Naive thymus-derived CD4-positive, alpha-beta T cell (primary cell): ENCODE measurements at regions not wholly inside any gene's neighbourhood (a gene's known extent, or its start where the extent isn't known, plus 50 kb on each side); places are given as distances from the start of the nearest gene placed in this dataset.

ENCODE experiments used
- ATAC-seq: fragments of 150-1000 bp; cut with Tn5 transposase; 2 replicates; pipeline ENCODE4 v1.10.0; 2021; ENCODE audit warnings: mild to moderate bottlenecking, moderate library complexity
- CTCF ChIA-PET: fragments of 350-600 bp; sonication (Branson Sonifier 250); formaldehyde crosslinking; loops from one replicate; lab custom pipeline; 2021; ENCODE audit warnings: antibody characterized with exemption; lab: Charles Lee
- POLR2A ChIA-PET: fragments of 350-600 bp; sonication (Branson Sonifier 250); formaldehyde crosslinking; loops from one replicate; lab custom pipeline; 2021; ENCODE audit warnings: antibody characterized with exemption, inconsistent platforms; lab: Charles Lee
- DNase-seq, 9 donors: peaks; one replicate each; pipeline versions ENCODE4 v3.0.0 to v3.0.0-alpha.2; 2020 to 2022; ENCODE audit warnings: mixed read lengths in 1 of 9
- H3K27ac ChIP-seq: one replicate; pipeline ENCODE4 v1.7.0; 2013; ENCODE audit warnings: mild to moderate bottlenecking, low read depth, low read length, moderate library complexity
- H3K27me3 ChIP-seq, 2 donors: one replicate each; pipeline ENCODE4 v1.7.0; 2013; ENCODE audit warnings: low read length in 2 of 2, mild to moderate bottlenecking in 2 of 2, moderate library complexity in 2 of 2; ENCODE audit not compliant: control insufficient read depth in 2 of 2, insufficient read depth in 2 of 2
- H3K36me3 ChIP-seq, 3 experiments: 1 replicate in 2 of 3; 2 replicates in 1 of 3; pipeline ENCODE4 v1.7.0; 2013; ENCODE audit warnings: low read length in 3 of 3, mild to moderate bottlenecking in 3 of 3, moderate library complexity in 1 of 3; ENCODE audit not compliant: insufficient read depth in 3 of 3, control insufficient read depth in 2 of 3
- H3K4me1 ChIP-seq, 2 donors: one replicate each; pipeline ENCODE4 v1.7.0; 2013; ENCODE audit warnings: low read length in 2 of 2, mild to moderate bottlenecking in 2 of 2, moderate library complexity in 1 of 2; ENCODE audit not compliant: control insufficient read depth in 2 of 2, insufficient read depth in 2 of 2
- H3K4me3 ChIP-seq: 2 replicates; pipeline ENCODE4 v1.7.0; 2013; ENCODE audit warnings: mild to moderate bottlenecking, low read length
- H3K9me3 ChIP-seq, 3 experiments: 1 replicate in 2 of 3; 2 replicates in 1 of 3; pipeline ENCODE4 v1.7.0; 2013; ENCODE audit warnings: low read length in 3 of 3; ENCODE audit not compliant: control insufficient read depth in 2 of 3
- H3K27ac Mint-ChIP-seq, 9 donors: one replicate each; pipeline ENCODE4 v1.8.0; 2020 to 2022; ENCODE audit warnings: mixed read lengths in 9 of 9, mild to moderate bottlenecking in 8 of 9, moderate library complexity in 5 of 9, inconsistent platforms in 2 of 9
- H3K27me3 Mint-ChIP-seq, 5 donors: one replicate each; pipeline ENCODE4 v1.8.0; 2021 to 2022; ENCODE audit warnings: mixed read lengths in 5 of 5, mild to moderate bottlenecking in 1 of 5
- H3K36me3 Mint-ChIP-seq, 5 donors: one replicate each; pipeline ENCODE4 v1.8.0; 2020 to 2022; ENCODE audit warnings: mixed read lengths in 5 of 5, mild to moderate bottlenecking in 3 of 5, inconsistent platforms in 1 of 5
- H3K4me1 Mint-ChIP-seq, 7 donors: one replicate each; pipeline ENCODE4 v1.8.0; 2020 to 2022; ENCODE audit warnings: mixed read lengths in 7 of 7, mild to moderate bottlenecking in 3 of 7, inconsistent platforms in 1 of 7
- H3K4me3 Mint-ChIP-seq, 10 donors: one replicate each; pipeline ENCODE4 v1.8.0; 2020 to 2022; ENCODE audit warnings: mild to moderate bottlenecking in 10 of 10, mixed read lengths in 10 of 10, moderate library complexity in 6 of 10, inconsistent platforms in 2 of 10
- H3K9me3 Mint-ChIP-seq, 11 donors: one replicate each; pipeline ENCODE4 v1.8.0; 2020 to 2022; ENCODE audit warnings: mixed read lengths in 11 of 11, mild to moderate bottlenecking in 4 of 11, inconsistent platforms in 1 of 11, moderate library complexity in 1 of 11
- intact Hi-C, 2 donors: fragments of 100-400 bp; cut with micrococcal nuclease; formaldehyde crosslinking; loops; one replicate each; pipeline ENCODE4 v1.15.1; 2023

GRCh38 chr6:90720404-90720803 is 133.5 kb upstream of the MAP3K7 start:
- H3K9me3 ChIP-seq = no peaks in the 10 kb centered on the region
- Mint-ChIP-seq H3K27ac (no peak overlapping the region), H3K36me3 (no peaks in the 10 kb centered on the region), H3K4me3 (no peak overlapping the region), H3K9me3 (no peaks in the 10 kb centered on the region), H3K27me3 (peaks cover 7 to 44% (median 26%) of the 10 kb centered on the region in 5 donors), H3K4me1 (no peaks in the 10 kb centered on the region)
- H3K27ac ChIP-seq = no peak overlapping the region
- intact Hi-C loops = no loop called here
- H3K36me3 ChIP-seq = no peaks in the 10 kb centered on the region
- CTCF ChIA-PET = no interaction called here
- no peak overlapping the region for H3K4me3 ChIP-seq
- H3K4me1 ChIP-seq = no peaks in the 10 kb centered on the region
- no peaks in the 10 kb centered on the region for H3K27me3 ChIP-seq
- ATAC-seq = no peak
- DNase-seq = no peak
- POLR2A ChIA-PET = no interaction called here

- Mint-ChIP-seq H3K4me3 (no peak overlapping the region), H3K27ac (no peak overlapping the region), H3K4me1 (no peaks in the 10 kb centered on the region), H3K27me3 (peaks cover 12 to 41% (median 27%) of the 10 kb centered on the region in 5 donors), H3K9me3 (no peaks in the 10 kb centered on the region), H3K36me3 (no peaks in the 10 kb centered on the region)
- DNase-seq (no peak), ATAC-seq (no peak)
- no peak overlapping the region for H3K4me3 ChIP-seq
- H3K9me3 ChIP-seq = no peaks in the 10 kb centered on the region
- ChIA-PET POLR2A (no interaction called here), CTCF (no interaction called here)
- H3K36me3 ChIP-seq = no peaks in the 10 kb centered on the region
- intact Hi-C loops = no loop called here
- H3K27ac ChIP-seq = no peak overlapping the region
- no peaks in the 10 kb centered on the region for H3K27me3 ChIP-seq
- no peaks in the 10 kb centered on the region for H3K4me1 ChIP-seq
These were observed 132.7 kb upstream of the MAP3K7 start for GRCh38 chr6:90719321-90720195.

- H3K36me3 ChIP-seq = no peaks in the 10 kb centered on the region
- no peaks in the 10 kb centered on the region for H3K27me3 ChIP-seq
- ChIA-PET CTCF (no interaction called here), POLR2A (no interaction called here)
- H3K9me3 ChIP-seq = no peaks in the 10 kb centered on the region
- ATAC-seq = no peak
- no peak overlapping the region for H3K27ac ChIP-seq
- no peak overlapping the region for H3K4me3 ChIP-seq
- H3K4me1 ChIP-seq = no peaks in the 10 kb centered on the region
- no peaks in the 10 kb centered on the region for H3K4me1 Mint-ChIP-seq
- peaks cover 10 to 42% (median 24%) of the 10 kb centered on the region in 5 donors for H3K27me3 Mint-ChIP-seq
- intact Hi-C loops = no loop called here
- no peaks in the 10 kb centered on the region for H3K36me3 Mint-ChIP-seq
- no peak overlapping the region for H3K27ac Mint-ChIP-seq
- no peak overlapping the region for H3K4me3 Mint-ChIP-seq
- H3K9me3 Mint-ChIP-seq = no peaks in the 10 kb centered on the region
- DNase-seq = no peak
These were observed 129.5 kb upstream of the MAP3K7 start for GRCh38 chr6:90716376-90716775.

- Mint-ChIP-seq H3K9me3 (no peaks in the 10 kb centered on the region), H3K27me3 (peaks cover 10 to 44% (median 24%) of the 10 kb centered on the region in 5 donors), H3K27ac (no peak overlapping the region), H3K36me3 (no peaks in the 10 kb centered on the region), H3K4me1 (no peaks in the 10 kb centered on the region), H3K4me3 (no peak overlapping the region)
- H3K27me3 ChIP-seq = no peaks in the 10 kb centered on the region
- DNase-seq = no peak
- ChIA-PET POLR2A (no interaction called here), CTCF (no interaction called here)
- no peak overlapping the region for H3K4me3 ChIP-seq
- no peak overlapping the region for H3K27ac ChIP-seq
- intact Hi-C loops = no loop called here
- ATAC-seq = no peak
- H3K4me1 ChIP-seq = no peaks in the 10 kb centered on the region
- no peaks in the 10 kb centered on the region for H3K9me3 ChIP-seq
- no peaks in the 10 kb centered on the region for H3K36me3 ChIP-seq
These were observed 128.3 kb upstream of the MAP3K7 start for GRCh38 chr6:90715093-90715655.

GRCh38 chr6:90714319-90714718 is 127.4 kb upstream of the MAP3K7 start:
- no peaks in the 10 kb centered on the region for H3K36me3 Mint-ChIP-seq
- H3K4me3 Mint-ChIP-seq = no peak overlapping the region
- H3K4me3 ChIP-seq = no peak overlapping the region
- H3K27me3 Mint-ChIP-seq = peaks cover 10 to 45% (median 28%) of the 10 kb centered on the region in 5 donors
- H3K9me3 Mint-ChIP-seq = no peaks in the 10 kb centered on the region
- ATAC-seq (no peak), DNase-seq (no peak)
- no peaks in the 10 kb centered on the region for H3K36me3 ChIP-seq
- no peaks in the 10 kb centered on the region for H3K9me3 ChIP-seq
- ChIA-PET CTCF (no interaction called here), POLR2A (no interaction called here)
- no peaks in the 10 kb centered on the region for H3K4me1 Mint-ChIP-seq
- intact Hi-C loops = no loop called here
- H3K4me1 ChIP-seq = no peaks in the 10 kb centered on the region
- no peak overlapping the region for H3K27ac ChIP-seq
- H3K27ac Mint-ChIP-seq = no peak overlapping the region
- no peaks in the 10 kb centered on the region for H3K27me3 ChIP-seq

- Histone ChIP-seq H3K36me3 (no peaks in the 10 kb centered on the region), H3K4me3 (no peak overlapping the region), H3K27ac (no peak overlapping the region), H3K27me3 (no peaks in the 10 kb centered on the region), H3K4me1 (no peaks in the 10 kb centered on the region), H3K9me3 (no peaks in the 10 kb centered on the region)
- Mint-ChIP-seq H3K4me1 (no peaks in the 10 kb centered on the region), H3K27me3 (peaks cover 13 to 50% (median 36%) of the 10 kb centered on the region in 5 donors), H3K27ac (no peak overlapping the region), H3K4me3 (no peak overlapping the region), H3K9me3 (no peaks in the 10 kb centered on the region), H3K36me3 (no peaks in the 10 kb centered on the region)
- POLR2A ChIA-PET = no interaction called here
- no peak for ATAC-seq
- CTCF ChIA-PET = no interaction called here
- no peak for DNase-seq
- intact Hi-C loops = no loop called here
These were observed 125.2 kb upstream of the MAP3K7 start for GRCh38 chr6:90712114-90712513.
